SK-N-SH (cell line): ENCODE measurements at regions not wholly inside any gene's neighbourhood (a gene's known extent, or its start where the extent isn't known, plus 50 kb on each side); places are given as distances from the start of the nearest gene placed in this dataset.

Source experiments
- CTCF ChIA-PET: fragments of 300-600, 350-600 bp; formaldehyde crosslinking; extraction: SDS; loops from one replicate; lab custom pipeline; 2021; lab: Yijun Ruan, JAX
- POLR2A ChIA-PET: fragments of 350-600 bp; sonication (Branson Sonifier 250); formaldehyde crosslinking; extraction: SDS; loops from one replicate; lab custom pipeline; 2020; ENCODE audit warnings: antibody characterized with exemption, inconsistent platforms; lab: Yijun Ruan, JAX
- DNase-seq: peaks from one replicate; pipeline ENCODE4 v3.0.0; 2012
- H2AFZ ChIP-seq: fragments of 200-600 bp; sonication (generic); 2 replicates; pipeline ENCODE4 v1.8.1; 2016; ENCODE audit warnings: antibody characterized with exemption, mild to moderate bottlenecking, low read depth
- H3F3A ChIP-seq: fragments of 200-600 bp; sonication (generic); replicated peaks from 2 replicates; pipeline ENCODE3; 2016; ENCODE audit warnings: antibody characterized with exemption, mild to moderate bottlenecking; ENCODE audit not compliant: insufficient read depth
- H3K27ac ChIP-seq, 2 experiments: fragments of 200-500 bp in 1 of 2; fragments of 200-600 bp in 1 of 2; sonication (Bioruptor generic) in 1 of 2; sonication (generic), shearing (Covaris generic) in 1 of 2; 2 replicates each; pipeline versions ENCODE4 v1.5.1 to v1.6.1; 2014 to 2016; ENCODE audit warnings: low read depth in 2 of 2, inconsistent platforms in 1 of 2, low read length in 1 of 2, mild to moderate bottlenecking in 1 of 2, mixed read lengths in 1 of 2
- H3K27me3 ChIP-seq: fragments of 200-600 bp; sonication (generic), shearing (Covaris generic); 2 replicates; pipeline ENCODE4 v1.6.1; 2016; ENCODE audit warnings: mixed run types; ENCODE audit not compliant: insufficient read depth
- H3K36me3 ChIP-seq, 2 experiments: fragments of 200-500 bp in 1 of 2; fragments of 200-600 bp in 1 of 2; sonication (Bioruptor generic) in 1 of 2; sonication (generic) in 1 of 2; replicated peaks in 1 of 2; 2 replicates each; pipeline versions ENCODE3 to v1.5.1; 2014 to 2016; ENCODE audit warnings: low read length in 1 of 2, mild to moderate bottlenecking in 1 of 2; ENCODE audit not compliant: insufficient read depth in 2 of 2, control insufficient read depth in 1 of 2
- H3K4me1 ChIP-seq, 2 experiments: fragments of 200-500 bp in 1 of 2; fragments of 200-600 bp in 1 of 2; sonication (Bioruptor generic) in 1 of 2; sonication (generic), shearing (Covaris generic) in 1 of 2; 2 replicates each; pipeline versions ENCODE4 v1.5.1 to v1.6.1; 2014 to 2016; ENCODE audit warnings: low read depth in 1 of 2, low read length in 1 of 2, mixed run types in 1 of 2; ENCODE audit not compliant: insufficient read depth in 2 of 2, control insufficient read depth in 1 of 2
- H3K4me2 ChIP-seq: fragments of 200-600 bp; sonication (generic), shearing (Covaris generic); 2 replicates; pipeline ENCODE4 v1.6.1; 2017; ENCODE audit warnings: mixed run types
- H3K4me3 ChIP-seq, 2 experiments: fragments of 200-500 bp in 1 of 2; fragments of 200-600 bp in 1 of 2; sonication (Bioruptor generic) in 1 of 2; sonication (generic), shearing (Covaris generic) in 1 of 2; 2 replicates each; pipeline versions ENCODE4 v1.5.1 to v1.8.1; 2014 to 2016; ENCODE audit warnings: low read depth in 2 of 2, inconsistent platforms in 1 of 2, low read length in 1 of 2, mild to moderate bottlenecking in 1 of 2, mixed read lengths in 1 of 2, moderate library complexity in 1 of 2
- H3K79me2 ChIP-seq: fragments of 200-600 bp; sonication (generic); 2 replicates; pipeline ENCODE4 v1.8.1; 2017; ENCODE audit warnings: mild to moderate bottlenecking; ENCODE audit not compliant: insufficient read depth
- H3K9ac ChIP-seq: fragments of 200-600 bp; sonication (generic); 2 replicates; pipeline ENCODE4 v1.6.1; 2017; ENCODE audit warnings: mixed run types
- H3K9me2 ChIP-seq: fragments of 200-600 bp; sonication (generic); 2 replicates; pipeline ENCODE4 v1.6.1; 2017; ENCODE audit warnings: mixed run types
- H3K9me3 ChIP-seq: fragments of 200-600 bp; sonication (generic); 2 replicates; pipeline ENCODE4 v1.6.1; 2017; ENCODE audit warnings: mixed run types, mild to moderate bottlenecking, moderate library complexity
- H4K20me1 ChIP-seq: fragments of 200-600 bp; sonication (generic); 2 replicates; pipeline ENCODE4 v1.6.1; 2017; ENCODE audit warnings: mild to moderate bottlenecking, mixed run types; ENCODE audit not compliant: insufficient read depth
- EP300 ChIP-seq, 2 experiments: IDR thresholded peaks; 2 replicates each; pipeline versions ENCODE4 v1.4.0 to v1.6.1; 2012; ENCODE audit warnings: borderline replicate concordance in 1 of 2, low read depth in 1 of 2, low read length in 1 of 2
- EZH2phosphoT487 ChIP-seq: fragments of 200-600 bp; sonication (generic); IDR thresholded peaks from 2 replicates; pipeline ENCODE4 v1.6.1; 2017; ENCODE audit warnings: low read depth, mixed run types, mild to moderate bottlenecking, antibody characterized with exemption, moderate library complexity, borderline replicate concordance
- FOSL2 ChIP-seq: IDR thresholded peaks from 2 replicates; pipeline ENCODE4 v1.4.0; 2012; ENCODE audit warnings: low read depth, mild to moderate bottlenecking, moderate library complexity, borderline replicate concordance
- FOXJ3 ChIP-seq: sonication (generic); formaldehyde crosslinking; IDR thresholded peaks from 2 replicates; pipeline ENCODE4 v1.5.1; 2020; ENCODE audit warnings: mild to moderate bottlenecking, missing genetic modification reagents
- GABPA ChIP-seq: IDR thresholded peaks from 2 replicates; pipeline ENCODE4 v1.4.0; 2012; ENCODE audit warnings: low read depth, mild to moderate bottlenecking
- IRF3 ChIP-seq: fragments of 150-350 bp; IDR thresholded peaks from 2 replicates; pipeline ENCODE4 v1.6.1; 2016; ENCODE audit warnings: mild to moderate bottlenecking, low read depth, low read length
- JUND ChIP-seq: IDR thresholded peaks from 2 replicates; pipeline ENCODE4 v1.4.0; 2012
- MXI1 ChIP-seq: IDR thresholded peaks from 2 replicates; pipeline ENCODE4 v1.6.1; 2012; ENCODE audit warnings: mild to moderate bottlenecking, low read depth, low read length, improper control_type of control experiment
- PBX3 ChIP-seq: IDR thresholded peaks from 2 replicates; pipeline ENCODE4; 2012
- RAD21 ChIP-seq: IDR thresholded peaks from 2 replicates; pipeline ENCODE4 v1.6.1; 2012; ENCODE audit warnings: mild to moderate bottlenecking, low read length
- REST ChIP-seq: IDR thresholded peaks from 2 replicates; pipeline ENCODE4 v1.6.1; 2012; ENCODE audit warnings: mild to moderate bottlenecking, low read depth, low read length, moderate library complexity
- TCF12 ChIP-seq: IDR thresholded peaks from 2 replicates; pipeline ENCODE4 v1.4.0; 2012
- USF1 ChIP-seq: IDR thresholded peaks from 2 replicates; pipeline ENCODE4 v1.4.0; 2012; ENCODE audit warnings: low read depth, borderline replicate concordance
- WGBS: methylation state at CpG from one replicate; pipeline ENCODE4 v1.1.6; 2017; ENCODE audit warnings: low lambda C conversion rate; 5-methylcytosine and 5-hydroxymethylcytosine counted together

GRCh38 chr16:65725156-65725845 is 603.4 kb upstream of the CDH11 start:
- TF ChIP-seq FOSL2 (no peak), IRF3 (no peak), JUND (no peak; the same call in 1 of the 2 replicates), FOXJ3 (no peak), TCF12 (peak; percentile 41; the same call in 1 of the 2 replicates), EP300 (IDR thresholded peaks at IDR 0.05; ENCODE audit: borderline replicate concordance in 1 of 2, low read depth in 1 of 2, low read length in 1 of 2) (0 out of 4 replicates have a peak, but pooled peaks of 1 of the 2 experiments have one; percentile 35), USF1 (no peak), MXI1 (no peak), EZH2phosphoT487 (no peak), GABPA (no peak), PBX3 (peak; percentile 37; the same call in 1 of the 2 replicates), RAD21 (no peak), REST (no peak)
- Histone ChIP-seq H2AFZ (peak overlapping the region; percentile 30; the same call in 1 of the 2 replicates), H3K27ac (peak overlapping the region in 1 of 2 experiments; percentile 26; a peak in 1 of 4 replicates), H3K9ac (no peak overlapping the region), H4K20me1 (no peaks in the 10 kb centered on the region), H3K9me2 (no peaks in the 10 kb centered on the region), H3K27me3 (no peaks in the 10 kb centered on the region), H3K36me3 (no peaks in the 10 kb centered on the region), H3K9me3 (no peaks in the 10 kb centered on the region), H3F3A (peaks cover 6% of the 10 kb centered on the region), H3K79me2 (no peaks in the 10 kb centered on the region), H3K4me2 (no peak overlapping the region), H3K4me3 (no peak overlapping the region), H3K4me1 (peaks cover 2 to 5% of the 10 kb centered on the region in 2 experiments; a peak in 2 of 4 replicates)
- CTCF ChIA-PET = no interaction called here
- POLR2A ChIA-PET = no interaction called here
- 26% methylated on average over 5 of the region's 5 CpGs for WGBS
- DNase-seq = no peak
